Stimulated activated CD8-positive, alpha-beta memory T cell treated with anti-CD3 and anti-CD28 coated beads, Interleukin-7, amount 100 ng/mL, for 48 hours (primary cell): ENCODE measurements at regions not wholly inside any gene's neighbourhood (a gene's known extent, or its start where the extent isn't known, plus 50 kb on each side); places are given as distances from the start of the nearest gene placed in this dataset.

Experiments
- DNase-seq, 2 donors: peaks; one replicate each; pipeline ENCODE4 v3.0.0-alpha.2; 2020; ENCODE audit warnings: low read depth in 1 of 2; ENCODE audit errors: extremely low read depth in 1 of 2

DNA sequence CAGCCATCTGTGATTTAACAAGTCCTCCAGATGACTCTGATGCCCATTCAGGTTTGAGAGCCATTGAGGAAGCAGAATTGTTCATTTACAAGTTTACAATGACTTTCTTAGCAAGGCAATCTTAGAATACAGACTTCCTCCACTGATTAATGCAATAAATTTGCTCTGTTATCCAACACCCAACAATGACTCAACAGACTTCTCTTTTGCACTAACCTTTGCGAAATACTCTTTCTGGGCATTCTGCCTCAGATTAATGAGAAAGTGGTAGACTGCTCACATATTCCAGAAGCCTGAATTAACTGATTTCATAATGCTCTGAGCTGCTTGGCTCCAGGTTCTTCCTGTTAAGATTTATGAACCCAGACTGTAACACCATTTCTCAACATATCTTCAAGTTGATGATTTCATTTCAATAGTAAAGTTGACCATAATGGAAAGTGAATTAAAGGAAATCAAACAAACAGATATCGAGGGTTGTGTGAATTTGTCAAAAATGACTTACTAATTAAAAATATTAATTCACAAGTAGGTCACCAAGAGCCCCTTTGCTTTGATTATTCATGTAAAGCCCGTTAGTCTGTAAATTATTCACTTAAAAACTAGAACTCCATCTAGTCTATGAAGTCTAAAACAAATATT is 70.5 kb upstream of the BLID start:
- no peak for DNase-seq

DNA sequence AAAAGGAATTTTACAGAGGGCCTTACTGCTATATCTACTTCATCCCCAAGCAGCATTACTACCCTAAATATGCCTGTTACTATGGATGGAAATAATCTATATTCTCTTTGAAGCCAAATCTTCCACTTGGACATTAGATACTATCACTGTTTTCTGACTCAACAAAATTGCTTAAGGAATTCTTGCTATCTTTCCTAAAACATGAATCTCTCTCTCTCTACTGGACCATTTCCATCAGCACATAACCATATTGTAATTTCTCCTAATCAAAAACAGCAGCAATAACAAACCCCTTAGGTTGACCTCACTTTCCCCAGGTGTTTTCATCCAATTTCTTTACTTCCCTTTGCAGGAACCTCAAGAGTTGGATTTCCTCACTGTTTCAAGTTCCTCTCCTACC is 67.9 kb upstream of the BLID start:
- DNase-seq, result no peak

DNA sequence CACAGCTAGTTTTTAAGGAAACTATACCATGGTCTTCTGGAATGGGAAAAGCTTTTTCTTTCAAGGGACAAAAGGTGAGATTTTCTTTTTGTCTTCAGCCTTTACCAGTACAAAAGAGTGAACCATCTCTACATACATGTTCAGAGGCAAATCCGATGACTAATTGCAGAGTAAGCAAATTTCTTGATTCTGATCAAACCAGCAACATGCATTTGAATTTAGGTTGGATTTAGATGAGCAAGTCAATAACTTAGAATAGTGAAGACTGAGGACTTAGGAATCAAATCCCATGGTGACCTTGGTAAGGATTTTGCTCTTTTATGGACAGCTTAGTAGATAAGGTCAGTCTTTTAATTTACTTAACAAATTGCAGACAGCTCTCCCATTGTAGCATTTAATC is 65.9 kb upstream of the BLID start:
- DNase-seq, result no peak

DNA sequence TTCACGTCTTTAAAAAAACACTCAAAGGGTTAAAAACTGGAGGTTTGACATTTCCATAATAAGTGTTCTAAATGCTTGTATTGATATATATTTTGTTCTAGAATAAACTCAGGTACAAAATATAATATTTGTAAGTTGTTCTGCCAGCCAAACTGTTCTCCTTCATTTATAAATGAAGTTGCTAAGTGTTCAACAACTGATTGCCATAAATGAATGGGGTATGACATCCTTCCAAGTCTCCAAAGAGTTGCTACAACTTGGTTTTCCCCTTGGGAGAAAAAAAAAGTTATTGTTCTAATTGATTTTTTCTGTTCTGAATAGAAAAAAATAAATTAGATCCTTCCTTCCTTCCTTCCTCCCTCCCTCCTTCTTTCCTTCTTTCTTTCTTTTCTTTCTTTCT is 65.4 kb upstream of the BLID start:
- DNase-seq, result no peak

GRCh38 chr11:122179961-122180834 is 64.2 kb upstream of the BLID start:
- DNase-seq, result no peak

GRCh38 chr11:122178795-122179194 is 62.8 kb upstream of the BLID start:
- DNase-seq, result no peak

DNA sequence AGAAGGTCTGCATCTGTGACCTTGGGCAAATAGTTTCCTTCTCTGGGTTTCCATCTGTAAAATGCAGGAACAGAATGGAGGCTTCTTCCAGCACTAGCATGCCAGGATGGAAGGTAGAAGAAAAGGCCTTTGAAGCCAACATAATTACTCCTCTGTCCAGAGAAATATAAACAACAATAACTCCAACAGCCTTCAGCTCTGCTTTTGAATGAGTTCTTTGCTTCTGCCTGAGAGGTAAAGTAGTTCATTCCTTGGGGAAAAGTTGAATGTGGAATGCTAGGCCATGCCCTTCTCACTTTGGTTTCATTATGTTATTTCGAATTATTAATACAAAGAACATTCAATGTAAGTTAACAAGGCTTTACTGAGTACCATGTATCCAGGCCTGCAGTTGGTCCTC is 61.2 kb upstream of the BLID start:
- no peak for DNase-seq

DNA sequence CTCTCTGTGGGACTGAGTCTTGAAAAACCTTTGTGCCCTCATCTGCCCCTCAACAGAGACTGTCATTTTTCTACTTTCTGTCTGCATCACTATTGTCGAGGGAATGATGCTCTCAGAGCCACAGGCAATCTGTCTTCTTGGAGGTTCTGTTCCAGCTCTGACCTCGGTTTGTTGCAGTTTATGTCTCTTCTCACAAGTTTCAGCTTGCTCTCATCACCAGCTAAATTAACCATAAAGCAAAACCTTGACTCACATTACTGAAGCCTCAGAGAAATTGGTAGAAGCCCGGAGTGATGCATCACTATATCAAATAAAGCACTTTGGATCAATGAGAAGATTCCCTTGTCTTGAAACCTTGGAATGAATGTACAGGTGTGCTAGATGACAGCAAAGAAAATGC is 60.6 kb upstream of the BLID start:
- DNase-seq, result no peak

DNA sequence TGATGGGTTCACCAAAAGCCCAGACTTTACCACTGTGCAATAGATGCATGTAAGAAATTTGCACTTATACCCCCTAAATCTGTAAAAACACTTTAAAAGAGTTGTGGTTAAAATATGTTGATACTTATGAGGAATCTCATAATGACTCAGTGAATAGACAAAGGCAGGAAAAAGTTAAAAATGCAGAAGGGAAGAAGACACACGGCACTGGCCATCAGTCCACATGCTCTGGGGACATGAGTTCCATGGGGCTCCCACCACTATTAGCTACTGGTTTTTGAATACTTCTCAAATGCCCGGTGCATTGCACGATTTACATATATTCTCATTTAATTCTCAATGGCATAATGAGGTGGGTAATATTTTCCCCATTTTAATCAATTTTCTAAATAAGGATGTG is 59.3 kb upstream of the BLID start:
- DNase-seq, result no peak

- no peak for DNase-seq
These were observed 57.6 kb upstream of the BLID start for GRCh38 chr11:122173587-122173986.

DNA sequence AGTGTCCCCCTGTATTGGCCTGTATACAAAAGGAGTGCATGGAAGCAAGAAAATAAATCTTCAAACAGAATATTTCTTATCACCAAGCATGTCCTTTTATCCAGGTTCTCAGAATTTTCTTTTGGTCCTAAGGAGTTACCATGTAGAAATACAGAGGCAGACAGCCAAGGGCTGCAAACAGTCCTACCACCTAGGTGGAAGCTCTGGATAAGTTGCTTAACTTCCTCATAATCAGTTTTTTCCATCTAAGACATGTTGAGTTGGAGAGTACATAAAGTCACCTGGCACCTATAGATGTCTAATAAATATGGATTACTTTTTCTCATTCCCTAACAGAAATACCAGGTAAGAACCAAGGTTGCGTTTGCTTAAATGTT is 57.0 kb upstream of the BLID start:
- no peak for DNase-seq

- no peak for DNase-seq
These were observed 56.5 kb upstream of the BLID start for GRCh38 chr11:122172352-122173073.

DNA sequence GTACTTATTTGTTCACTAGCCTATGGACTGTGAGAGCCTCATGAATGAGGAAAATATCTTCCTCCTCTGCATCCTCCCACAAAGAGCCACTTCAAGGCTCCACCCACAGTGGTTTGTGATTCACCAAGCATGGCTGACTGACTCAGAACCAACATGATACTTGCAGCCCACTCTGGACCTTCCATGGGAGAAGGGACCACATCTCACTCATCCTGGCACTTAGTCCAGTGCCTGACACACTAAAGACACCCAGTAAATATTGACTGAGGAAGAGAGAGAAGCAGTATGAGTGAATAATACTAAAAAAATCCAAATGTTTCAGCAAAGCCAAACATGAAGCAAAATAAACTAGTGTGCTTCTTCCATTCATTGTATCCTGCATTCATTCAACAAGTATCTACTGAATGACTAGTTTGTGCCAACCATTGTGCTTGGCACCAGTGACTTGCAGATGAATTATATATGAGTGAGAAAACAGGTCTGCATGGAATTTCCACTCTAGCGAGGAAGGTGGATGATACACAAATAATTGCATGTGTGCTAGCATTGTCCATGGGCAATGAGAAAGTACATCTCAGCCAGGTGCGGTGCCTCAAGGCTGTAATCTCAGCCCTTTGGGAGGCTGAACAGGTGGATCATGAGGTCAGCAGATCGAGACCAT is 54.9 kb upstream of the BLID start:
- DNase-seq, result peak in 1 of 2 donors; percentile 5

GRCh38 chr11:122168218-122168617 is 52.2 kb upstream of the BLID start:
- no peak for DNase-seq

DNA sequence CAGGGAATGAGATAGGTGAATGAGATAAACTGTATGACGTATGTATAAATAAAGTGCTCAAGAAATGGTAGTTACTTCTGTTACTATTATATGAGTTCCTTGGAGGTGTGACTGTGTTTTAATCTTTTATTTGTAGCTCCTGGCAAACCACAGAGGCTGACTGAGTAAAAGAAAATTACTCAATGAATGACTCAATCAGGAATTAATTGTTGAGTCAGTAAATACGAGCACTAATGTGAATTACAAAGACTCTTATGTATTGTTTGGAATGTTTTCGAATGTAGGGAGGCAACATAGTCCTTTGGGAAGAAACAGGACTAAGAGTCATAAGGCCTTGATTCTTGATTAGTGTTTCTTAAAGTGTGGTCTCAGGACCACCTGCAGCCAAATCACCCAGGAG is 51.1 kb upstream of the BLID start:
- DNase-seq, result no peak

- DNase-seq, result no peak
These were observed 49.8 kb upstream of the BLID start for GRCh38 chr11:122165607-122166371.
